Neural progenitor cell (in vitro differentiated cells): ENCODE measurements at regions not wholly inside any gene's neighbourhood (a gene's known extent, or its start where the extent isn't known, plus 50 kb on each side); places are given as distances from the start of the nearest gene placed in this dataset.

Experiments
- EZH2phosphoT487 ChIP-seq: fragments of 200-600 bp; sonication (generic); IDR thresholded peaks from 2 replicates; pipeline ENCODE4 v1.6.1; 2017; ENCODE audit warnings: antibody characterized with exemption
- TF ChIP-seq, protein P1 (sequence below): fragments of 200-600 bp; sonication (generic); IDR thresholded peaks from 2 replicates; pipeline ENCODE4 v1.5.1; 2017; ENCODE audit warnings: antibody characterized with exemption, mild to moderate bottlenecking

DNA sequence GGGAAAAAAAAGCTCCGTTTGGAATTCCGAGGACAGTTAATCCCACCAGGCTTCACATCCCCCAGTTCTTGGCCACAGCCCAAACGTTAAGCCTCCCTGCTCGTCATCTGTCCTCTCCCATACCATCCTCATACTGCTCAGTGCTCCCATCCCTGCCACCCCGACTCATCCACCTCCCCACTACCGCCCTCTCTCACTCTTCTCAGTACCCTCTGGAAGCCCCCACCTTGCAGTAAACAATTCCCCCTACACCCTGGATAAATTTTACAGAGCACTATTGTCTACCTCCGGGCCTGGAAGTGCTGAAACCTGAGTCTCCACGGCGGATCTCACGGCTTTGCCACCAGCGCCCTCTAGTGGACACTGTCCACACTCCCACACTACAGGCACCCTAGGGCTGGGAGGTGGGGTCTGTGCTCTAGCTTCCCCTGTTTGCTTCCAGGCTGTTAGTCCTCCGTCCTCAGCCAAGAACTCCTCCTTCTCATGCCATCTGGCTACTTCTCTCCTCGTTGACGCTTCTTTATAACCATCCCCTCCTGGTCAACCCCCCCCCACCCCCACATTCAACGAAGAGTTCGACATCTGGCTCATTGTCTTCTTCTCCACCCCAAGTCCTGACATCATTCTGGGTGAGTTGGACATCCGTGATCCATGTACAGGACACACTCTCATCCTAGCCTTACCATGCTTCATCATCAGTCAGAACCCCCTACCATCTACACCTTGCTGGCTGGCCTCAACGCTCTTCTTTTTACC, 54.5 kb downstream of the RTL9 start:
- TF ChIP-seq, protein P1, sequence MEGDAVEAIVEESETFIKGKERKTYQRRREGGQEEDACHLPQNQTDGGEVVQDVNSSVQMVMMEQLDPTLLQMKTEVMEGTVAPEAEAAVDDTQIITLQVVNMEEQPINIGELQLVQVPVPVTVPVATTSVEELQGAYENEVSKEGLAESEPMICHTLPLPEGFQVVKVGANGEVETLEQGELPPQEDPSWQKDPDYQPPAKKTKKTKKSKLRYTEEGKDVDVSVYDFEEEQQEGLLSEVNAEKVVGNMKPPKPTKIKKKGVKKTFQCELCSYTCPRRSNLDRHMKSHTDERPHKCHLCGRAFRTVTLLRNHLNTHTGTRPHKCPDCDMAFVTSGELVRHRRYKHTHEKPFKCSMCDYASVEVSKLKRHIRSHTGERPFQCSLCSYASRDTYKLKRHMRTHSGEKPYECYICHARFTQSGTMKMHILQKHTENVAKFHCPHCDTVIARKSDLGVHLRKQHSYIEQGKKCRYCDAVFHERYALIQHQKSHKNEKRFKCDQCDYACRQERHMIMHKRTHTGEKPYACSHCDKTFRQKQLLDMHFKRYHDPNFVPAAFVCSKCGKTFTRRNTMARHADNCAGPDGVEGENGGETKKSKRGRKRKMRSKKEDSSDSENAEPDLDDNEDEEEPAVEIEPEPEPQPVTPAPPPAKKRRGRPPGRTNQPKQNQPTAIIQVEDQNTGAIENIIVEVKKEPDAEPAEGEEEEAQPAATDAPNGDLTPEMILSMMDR: peak; percentile 79
- TF ChIP-seq EZH2phosphoT487: no peak
